ENCODE measurements at regions not wholly inside any gene's neighbourhood (a gene's known extent, or its start where the extent isn't known, plus 50 kb on each side); places are given as distances from the start of the nearest gene placed in this dataset.
"Not testable (repeated sequence)": the region's sequence is repeated elsewhere in the genome, so short reads cannot be mapped to it uniquely, and the experiment has no call there.

- not testable (repeated sequence) for TF ChIP-seq YY1 (IDR thresholded peaks at IDR 0.05; ENCODE audit: insufficient read depth, insufficient read length); ZNF274 (IDR thresholded peaks at IDR 0.05; ENCODE audit: low read depth, low read length); SUZ12 (IDR thresholded peaks at IDR 0.05; ENCODE audit: extremely low read depth, insufficient read depth, insufficient read length)
Measured at GRCh38 chr3:125915792-125916375, 53.1 kb upstream of the ROPN1B start.
